Hematopoietic multipotent progenitor cell (in vitro differentiated cells): ENCODE measurements at regions not wholly inside any gene's neighbourhood (a gene's known extent, or its start where the extent isn't known, plus 50 kb on each side); places are given as distances from the start of the nearest gene placed in this dataset.

Source experiments
- DNase-seq, 3 donors: peaks; one replicate each; pipeline ENCODE4 v3.0.0-alpha.2; 2011 to 2015; ENCODE audit warnings: low read depth in 2 of 3, low spot score in 2 of 3

GRCh38 chr15:94745371-94745770 is 514.0 kb downstream of the MCTP2 start:
- no peak for DNase-seq

GRCh38 chr15:94747510-94747909 is 516.1 kb downstream of the MCTP2 start:
- DNase-seq, result no peak

GRCh38 chr15:94749811-94750617 is 518.7 kb downstream of the MCTP2 start:
- DNase-seq, result no peak

- no peak for DNase-seq
These were observed 529.0 kb downstream of the MCTP2 start for GRCh38 chr15:94760348-94760747.

- no peak for DNase-seq
These were observed 530.2 kb downstream of the MCTP2 start for GRCh38 chr15:94761574-94761973.

GRCh38 chr15:94769089-94769488 is 537.7 kb downstream of the MCTP2 start:
- DNase-seq, result no peak

- DNase-seq, result no peak
These were observed 538.8 kb downstream of the MCTP2 start for GRCh38 chr15:94770199-94770598.

GRCh38 chr15:94777037-94777436 is 545.7 kb downstream of the MCTP2 start:
- no peak for DNase-seq

- DNase-seq, result no peak
These were observed 547.5 kb downstream of the MCTP2 start for GRCh38 chr15:94778840-94779239.

- DNase-seq, result no peak
These were observed 548.8 kb downstream of the MCTP2 start for GRCh38 chr15:94780166-94780565.

- no peak for DNase-seq
These were observed 553.7 kb downstream of the MCTP2 start for GRCh38 chr15:94785091-94785490.

GRCh38 chr15:94791008-94791407 is 559.6 kb downstream of the MCTP2 start:
- no peak for DNase-seq

GRCh38 chr15:94791510-94791909 is 560.1 kb downstream of the MCTP2 start:
- DNase-seq, result no peak

GRCh38 chr15:94792196-94792595 is 560.8 kb downstream of the MCTP2 start:
- no peak for DNase-seq

- no peak for DNase-seq
These were observed 561.8 kb downstream of the MCTP2 start for GRCh38 chr15:94793207-94793606.

GRCh38 chr15:94793641-94794040 is 562.3 kb downstream of the MCTP2 start:
- DNase-seq, result no peak

- DNase-seq, result no peak
These were observed 573.3 kb downstream of the MCTP2 start for GRCh38 chr15:94804613-94805012.

GRCh38 chr15:94815110-94815731 is 583.9 kb downstream of the MCTP2 start:
- no peak for DNase-seq

GRCh38 chr15:94815914-94816313 is 584.6 kb downstream of the MCTP2 start:
- DNase-seq, result no peak

- no peak for DNase-seq
These were observed 598.8 kb downstream of the MCTP2 start for GRCh38 chr15:94829887-94830884.

- DNase-seq, result no peak
These were observed 602.6 kb downstream of the MCTP2 start for GRCh38 chr15:94834000-94834399.
